ENCODE measurements at regions not wholly inside any gene's neighbourhood (a gene's known extent, or its start where the extent isn't known, plus 50 kb on each side); places are given as distances from the start of the nearest gene placed in this dataset.

DNA sequence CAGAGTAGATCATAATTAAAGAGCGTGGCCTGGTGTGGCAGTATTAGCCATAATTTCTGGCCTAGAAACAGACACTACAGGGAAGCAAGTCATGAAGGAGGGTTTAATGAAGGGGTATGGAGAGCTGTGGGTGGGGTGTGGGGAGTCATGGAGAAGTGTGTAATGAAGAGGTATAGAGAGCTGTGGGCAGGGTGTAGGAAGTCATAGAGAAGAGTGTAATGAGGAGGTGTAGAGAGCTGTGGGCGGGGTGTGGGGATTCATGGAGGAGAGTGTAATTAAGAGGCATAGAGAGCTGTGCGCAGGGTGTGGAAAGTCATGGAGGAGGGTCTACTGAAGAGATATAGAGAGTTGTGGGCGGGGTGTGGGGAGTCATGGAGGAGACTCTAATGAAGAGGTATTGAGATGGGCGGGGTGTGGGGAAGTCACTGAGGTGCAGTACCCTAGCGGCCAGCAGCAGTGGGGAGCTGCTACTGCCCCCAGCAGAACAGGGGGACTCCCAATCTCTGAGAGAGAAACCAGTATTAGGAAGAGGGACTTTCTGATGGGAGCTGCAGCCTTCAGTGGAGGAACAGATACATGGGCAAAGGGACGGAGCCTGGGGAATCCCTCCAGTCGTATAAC lies 145.4 kb upstream of the FOXA2 start:
- TF ChIP-seq TAF1 (IDR thresholded peaks at IDR 0.05; ENCODE audit: borderline replicate concordance, low read depth, low read length) (no peak), POLR2AphosphoS5 (IDR thresholded peaks at IDR 0.05; ENCODE audit: low read depth, low read length) (no peak)

Data from GM12892 (cell line).